ENCODE measurements at regions not wholly inside any gene's neighbourhood (a gene's known extent, or its start where the extent isn't known, plus 50 kb on each side); places are given as distances from the start of the nearest gene placed in this dataset.
"Not testable (repeated sequence)": the region's sequence is repeated elsewhere in the genome, so short reads cannot be mapped to it uniquely, and the experiment has no call there.

- DNase-seq (ENCODE audit: low read depth, low spot score): no peak
Measured at GRCh38 chr7:142603870-142604448, 145.3 kb upstream of the PRSS1 start.

GRCh38 chr7:142602756-142603155 lies 146.5 kb upstream of the PRSS1 start:
- no peak for DNase-seq (ENCODE audit: low read depth, low spot score)

GRCh38 chr7:142602183-142602582 lies 147.1 kb upstream of the PRSS1 start:
- no peak for DNase-seq (ENCODE audit: low read depth, low spot score)

GRCh38 chr7:142598297-142598696 lies 151.0 kb upstream of the PRSS1 start:
- no peak for DNase-seq (ENCODE audit: low read depth, low spot score)

- no peak for DNase-seq (ENCODE audit: low read depth, low spot score)
Measured at GRCh38 chr7:142597547-142597946, 151.7 kb upstream of the PRSS1 start.

- no peak for DNase-seq (ENCODE audit: low read depth, low spot score)
Measured at GRCh38 chr7:142595816-142596516, 153.3 kb upstream of the PRSS1 start.

- DNase-seq (ENCODE audit: low read depth, low spot score): no peak
Measured at GRCh38 chr7:142594078-142594477, 155.2 kb upstream of the PRSS1 start.

- DNase-seq (ENCODE audit: low read depth, low spot score): no peak
Measured at GRCh38 chr7:142593106-142593505, 156.2 kb upstream of the PRSS1 start.

GRCh38 chr7:142592664-142593063 lies 156.6 kb upstream of the PRSS1 start:
- DNase-seq (ENCODE audit: low read depth, low spot score): no peak

GRCh38 chr7:142592231-142592630 lies 157.0 kb upstream of the PRSS1 start:
- no peak for DNase-seq (ENCODE audit: low read depth, low spot score)

- DNase-seq (ENCODE audit: low read depth, low spot score): no peak
Measured at GRCh38 chr7:142590830-142591457, 158.3 kb upstream of the PRSS1 start.

GRCh38 chr7:142590077-142590476 lies 159.2 kb upstream of the PRSS1 start:
- no peak for DNase-seq (ENCODE audit: low read depth, low spot score)

GRCh38 chr7:142587578-142588191 lies 161.6 kb upstream of the PRSS1 start:
- DNase-seq (ENCODE audit: low read depth, low spot score): peak; percentile 39

GRCh38 chr7:142586611-142587010 lies 162.7 kb upstream of the PRSS1 start:
- DNase-seq (ENCODE audit: low read depth, low spot score): no peak

GRCh38 chr7:142585425-142585824 lies 163.8 kb upstream of the PRSS1 start:
- no peak for DNase-seq (ENCODE audit: low read depth, low spot score)

GRCh38 chr7:142584765-142585164 lies 164.5 kb upstream of the PRSS1 start:
- DNase-seq (ENCODE audit: low read depth, low spot score): no peak

- peak; percentile 74 for DNase-seq (ENCODE audit: low read depth, low spot score)
Measured at GRCh38 chr7:142583446-142583845, 165.8 kb upstream of the PRSS1 start.

GRCh38 chr7:142582351-142582750 lies 166.9 kb upstream of the PRSS1 start:
- DNase-seq (ENCODE audit: low read depth, low spot score): no peak

- DNase-seq (ENCODE audit: low read depth, low spot score): no peak
Measured at GRCh38 chr7:142581341-142581740, 167.9 kb upstream of the PRSS1 start.

- no peak for DNase-seq (ENCODE audit: low read depth, low spot score)
Measured at GRCh38 chr7:142579946-142580345, 169.3 kb upstream of the PRSS1 start.

- not testable (repeated sequence) for DNase-seq (ENCODE audit: low read depth, low spot score)
Measured at GRCh38 chr7:142575351-142575750, 173.9 kb upstream of the PRSS1 start.

GRCh38 chr7:142571581-142571980 lies 177.7 kb upstream of the PRSS1 start:
- no peak for DNase-seq (ENCODE audit: low read depth, low spot score)

GRCh38 chr7:142569851-142570250 lies 179.4 kb upstream of the PRSS1 start:
- DNase-seq (ENCODE audit: low read depth, low spot score): no peak
